ENCODE measurements at regions not wholly inside any gene's neighbourhood (a gene's known extent, or its start where the extent isn't known, plus 50 kb on each side); places are given as distances from the start of the nearest gene placed in this dataset.
A peak's percentile ranks its signal among the peaks of the same experiment; 100 is the strongest.

- no peak for TF ChIP-seq POLR2A (IDR thresholded peaks at IDR 0.05)
- no peak for TF ChIP-seq EP300 (IDR thresholded peaks at IDR 0.05; ENCODE audit: low read depth)
Observed at GRCh38 chr3:194767446-194768207, 81.9 kb downstream of the FAM43A start.

GRCh38 chr3:194768586-194768985 is 82.9 kb downstream of the FAM43A start:
- Histone ChIP-seq H3K9me3 (no peaks in the 10 kb centered on the region), H3K27ac (peak overlapping the region in 1 of 4 donors; percentile 14), H3K27me3 (no peaks in the 10 kb centered on the region), H3K4me1 (peaks cover 3 to 22% (median 16%) of the 10 kb centered on the region in 4 donors), H3K36me3 (no peaks in the 10 kb centered on the region), H3K4me3 (peak overlapping the region in 1 of 4 donors; percentile 59)
- TF ChIP-seq POLR2AphosphoS5 (IDR thresholded peaks at IDR 0.05), result no peak
- no peak for TF ChIP-seq EP300 (IDR thresholded peaks at IDR 0.05; ENCODE audit: low read depth)
- no peak for TF ChIP-seq POLR2A (IDR thresholded peaks at IDR 0.05)
- no peak for TF ChIP-seq CTCF (IDR thresholded peaks at IDR 0.05)
- intact Hi-C loops (cut with DNase I; ENCODE audit: low total_unique reads) (no loop called here), in situ Hi-C loops (cut with MboI; ENCODE audit: low pct_ligation_motif_present in 1 of 4, low pct_unique_long_range_greater_than_20kb in 1 of 4, low sequenced_read_pairs in 3 of 4) (no loop called here)
- WGBS, 2 donors (ENCODE audit: low coverage in 1 of 2), result 83% methylated on average over 10 of the region's 10 CpGs; no CpG with 5 or more reads in 1 of the 2 donors
- DNase-seq, result no peak

More at GRCh38 chr3:194767446-194768207, 81.9 kb downstream of the FAM43A start:
- Histone ChIP-seq H3K27ac (no peak overlapping the region), H3K36me3 (no peaks in the 10 kb centered on the region), H3K4me3 (no peak overlapping the region), H3K27me3 (no peaks in the 10 kb centered on the region), H3K4me1 (peaks cover 3 to 13% (median 8%) of the 10 kb centered on the region in 4 donors), H3K9me3 (no peaks in the 10 kb centered on the region)
- 88 to 100% methylated on average over 2 to 8 of the region's 8 CpGs for WGBS, 2 donors (ENCODE audit: low coverage in 1 of 2)
- in situ Hi-C loops (cut with MboI; ENCODE audit: low pct_ligation_motif_present in 1 of 4, low pct_unique_long_range_greater_than_20kb in 1 of 4, low sequenced_read_pairs in 3 of 4) (no loop called here), intact Hi-C loops (cut with DNase I; ENCODE audit: low total_unique reads) (no loop called here)
- no peak for DNase-seq

- intact Hi-C loops (cut with DNase I; ENCODE audit: low total_unique reads), result no loop called here
- in situ Hi-C loops (cut with MboI; ENCODE audit: low pct_ligation_motif_present in 1 of 4, low pct_unique_long_range_greater_than_20kb in 1 of 4, low sequenced_read_pairs in 3 of 4), result no loop called here
- Histone ChIP-seq H3K36me3 (no peaks in the 10 kb centered on the region), H3K4me3 (peak overlapping the region in 3 of 4 donors; percentile 25 to 59 (median 31)), H3K27ac (peak overlapping the region; percentile 57 to 73 (median 70)), H3K27me3 (no peaks in the 10 kb centered on the region), H3K9me3 (no peaks in the 10 kb centered on the region), H3K4me1 (peaks cover 3 to 24% (median 20%) of the 10 kb centered on the region in 4 donors)
- TF ChIP-seq CTCF (IDR thresholded peaks at IDR 0.05) (peak in 2 of 5 experiments; percentile 9 to 34), POLR2AphosphoS5 (IDR thresholded peaks at IDR 0.05) (peak; percentile 28 to 63 (median 32)), EP300 (IDR thresholded peaks at IDR 0.05; ENCODE audit: low read depth) (no peak)
- 0% methylated on average over 8 to 16 of the region's 16 CpGs for WGBS, 2 donors (ENCODE audit: low coverage in 1 of 2)
- DNase-seq, result peak; percentile 95
Observed at GRCh38 chr3:194769020-194769643, 83.4 kb downstream of the FAM43A start.

GRCh38 chr3:194772241-194773000 is 86.7 kb downstream of the FAM43A start:
- Histone ChIP-seq H3K9me3 (no peaks in the 10 kb centered on the region), H3K4me3 (no peak overlapping the region), H3K36me3 (no peaks in the 10 kb centered on the region), H3K4me1 (peaks cover 3 to 24% (median 20%) of the 10 kb centered on the region in 4 donors), H3K27me3 (no peaks in the 10 kb centered on the region), H3K27ac (no peak overlapping the region)
- DNase-seq, result no peak
- intact Hi-C loops (cut with DNase I; ENCODE audit: low total_unique reads) (no loop called here), in situ Hi-C loops (cut with MboI; ENCODE audit: low pct_ligation_motif_present in 1 of 4, low pct_unique_long_range_greater_than_20kb in 1 of 4, low sequenced_read_pairs in 3 of 4) (no loop called here)
- 87% methylated on average over 13 of the region's 13 CpGs; no CpG with 5 or more reads in 1 of the 2 donors for WGBS, 2 donors (ENCODE audit: low coverage in 1 of 2)
- TF ChIP-seq CTCF (IDR thresholded peaks at IDR 0.05) (no peak), EP300 (IDR thresholded peaks at IDR 0.05; ENCODE audit: low read depth) (no peak), POLR2A (IDR thresholded peaks at IDR 0.05) (no peak), POLR2AphosphoS5 (IDR thresholded peaks at IDR 0.05) (no peak)

Measured in transverse colon (tissue), 4 donors.